Activated CD8-positive, alpha-beta memory T cell treated with anti-CD3 and anti-CD28 coated beads for 1 hour (primary cell): ENCODE measurements at regions not wholly inside any gene's neighbourhood (a gene's known extent, or its start where the extent isn't known, plus 50 kb on each side); places are given as distances from the start of the nearest gene placed in this dataset.

Source experiments
- DNase-seq, 2 donors: peaks; one replicate each; pipeline ENCODE4 v3.0.0-alpha.2; 2020; ENCODE audit warnings: low read depth in 1 of 2; ENCODE audit errors: extremely low read depth in 1 of 2

GRCh38 chr14:97878206-97878605 is 1081.0 kb downstream of the VRK1 start:
- DNase-seq = no peak

DNA sequence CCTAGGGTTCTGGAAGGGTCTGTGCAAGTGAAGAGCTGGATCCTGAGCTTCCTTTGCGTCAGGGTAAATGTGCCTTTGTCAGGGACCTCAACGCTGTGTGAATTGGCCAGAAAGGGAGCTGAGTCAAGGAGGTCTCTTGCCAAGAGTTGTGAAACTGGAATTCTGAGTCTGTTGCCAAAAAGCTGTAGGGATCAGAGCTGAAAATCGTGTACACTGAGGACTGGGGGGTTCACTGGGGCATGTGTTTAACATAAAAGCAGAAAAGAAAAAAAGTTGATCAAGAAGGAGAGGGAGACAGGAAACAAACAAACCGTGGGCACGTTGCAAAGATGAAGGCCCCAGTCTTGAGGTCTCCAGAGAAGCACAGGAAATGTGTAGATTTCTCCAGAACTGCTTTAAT is 1081.5 kb downstream of the VRK1 start:
- no peak for DNase-seq

DNA sequence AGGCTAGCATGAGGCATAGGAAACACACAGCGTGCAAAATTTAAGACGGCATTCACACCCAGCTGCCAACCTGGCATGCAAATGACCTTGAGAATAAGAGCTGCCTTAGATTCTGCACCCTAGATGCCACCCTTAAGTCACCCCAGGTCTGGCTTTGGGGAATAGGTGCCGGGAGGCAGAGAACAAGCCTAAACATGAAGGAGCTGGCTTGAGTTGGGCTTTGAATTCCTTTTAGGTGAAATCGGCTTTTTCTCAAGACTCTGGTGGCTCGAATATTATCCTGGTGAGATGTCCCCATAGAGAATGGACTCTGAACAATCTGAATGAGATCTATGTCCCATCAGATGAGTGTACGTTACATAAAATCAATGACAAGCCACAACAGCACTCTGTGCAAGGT is 1090.5 kb downstream of the VRK1 start:
- no peak for DNase-seq

DNA sequence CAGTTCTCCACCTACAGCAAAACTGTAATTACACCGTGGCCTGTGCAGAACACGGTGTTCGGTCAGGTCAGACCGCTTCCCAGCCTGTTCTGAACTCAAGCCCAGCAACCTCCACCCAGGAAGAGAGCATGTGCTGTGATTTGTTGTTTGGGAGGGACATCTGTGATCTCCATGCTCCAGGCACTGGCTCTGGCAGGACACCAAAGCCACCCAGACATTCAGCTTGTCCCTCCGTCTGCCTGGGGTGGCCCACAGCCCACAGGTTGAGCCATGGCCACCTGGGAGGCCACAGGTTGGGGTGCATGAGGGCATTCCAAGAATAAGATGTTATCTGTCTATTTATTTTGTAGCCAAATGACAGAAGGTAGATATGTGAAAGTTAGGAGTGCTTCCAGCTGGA is 1091.1 kb downstream of the VRK1 start:
- no peak for DNase-seq

- DNase-seq = no peak
Measured at GRCh38 chr14:97891515-97891914, 1094.3 kb downstream of the VRK1 start.

GRCh38 chr14:97894552-97894951 is 1097.4 kb downstream of the VRK1 start:
- DNase-seq = no peak

- DNase-seq = no peak
Measured at GRCh38 chr14:97900196-97900854, 1103.1 kb downstream of the VRK1 start.

GRCh38 chr14:97902630-97903029 is 1105.4 kb downstream of the VRK1 start:
- no peak for DNase-seq

DNA sequence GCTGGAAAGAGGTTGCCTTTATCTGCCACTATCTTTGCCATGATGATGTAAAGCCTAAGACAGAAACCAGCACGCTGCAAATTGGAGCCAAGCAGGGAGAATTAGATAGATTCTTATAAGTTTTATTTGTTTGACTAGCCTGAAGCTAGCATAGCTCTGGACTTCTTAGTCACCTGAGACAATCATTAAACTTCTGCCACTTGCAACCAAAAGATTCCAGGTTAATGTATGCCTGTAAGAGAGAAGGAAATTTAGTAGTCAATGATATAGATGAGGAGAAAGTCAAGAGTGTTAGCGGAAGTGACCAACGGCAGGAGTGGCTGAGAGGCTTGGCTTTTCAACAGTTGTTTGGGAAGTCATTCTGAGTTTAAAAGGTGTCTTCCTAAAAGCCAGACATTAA is 1106.6 kb downstream of the VRK1 start:
- no peak for DNase-seq

DNA sequence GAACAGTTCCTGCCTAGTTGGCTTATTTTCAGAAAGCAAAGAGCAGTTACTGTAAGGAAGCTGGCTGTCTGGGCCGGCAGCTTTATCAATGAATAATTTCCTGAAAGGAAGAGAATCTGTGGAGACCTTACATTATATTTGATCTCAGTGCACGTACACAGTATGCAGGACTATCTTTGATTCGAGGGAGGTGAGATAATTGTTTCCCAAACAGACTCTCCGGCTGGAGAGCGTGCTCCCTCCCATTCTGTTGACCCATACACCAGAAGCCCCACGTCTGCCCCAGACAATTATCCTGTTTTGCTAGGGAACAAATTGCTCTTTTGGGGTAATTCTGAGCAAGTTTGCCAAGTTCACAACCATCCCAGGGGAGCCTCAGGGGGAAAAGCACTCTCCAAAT is 1115.0 kb downstream of the VRK1 start:
- no peak for DNase-seq

DNA sequence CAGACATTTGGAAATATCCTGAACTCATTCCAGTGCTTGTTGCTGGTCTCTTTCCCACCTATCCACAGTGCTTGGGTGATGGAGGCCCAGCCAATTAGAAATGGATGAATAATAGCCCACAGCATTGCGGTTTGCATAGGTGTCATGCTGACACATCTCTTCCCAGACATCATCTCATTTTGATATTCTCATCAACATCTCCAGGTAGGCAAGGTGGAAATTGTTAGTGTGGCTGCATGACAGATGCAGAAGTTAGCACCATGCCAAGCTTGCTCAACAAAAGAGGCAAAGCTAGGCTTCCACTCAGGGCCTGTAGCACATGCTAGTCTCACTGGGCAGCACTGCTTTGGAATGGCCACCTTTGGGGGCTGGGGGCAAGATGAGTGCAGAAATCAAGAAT is 1118.9 kb downstream of the VRK1 start:
- DNase-seq = no peak

- no peak for DNase-seq
Measured at GRCh38 chr14:97916669-97917568, 1119.7 kb downstream of the VRK1 start.

- no peak for DNase-seq
Measured at GRCh38 chr14:97920201-97920600, 1123.0 kb downstream of the VRK1 start.

- no peak for DNase-seq
Measured at GRCh38 chr14:97921296-97921695, 1124.1 kb downstream of the VRK1 start.

DNA sequence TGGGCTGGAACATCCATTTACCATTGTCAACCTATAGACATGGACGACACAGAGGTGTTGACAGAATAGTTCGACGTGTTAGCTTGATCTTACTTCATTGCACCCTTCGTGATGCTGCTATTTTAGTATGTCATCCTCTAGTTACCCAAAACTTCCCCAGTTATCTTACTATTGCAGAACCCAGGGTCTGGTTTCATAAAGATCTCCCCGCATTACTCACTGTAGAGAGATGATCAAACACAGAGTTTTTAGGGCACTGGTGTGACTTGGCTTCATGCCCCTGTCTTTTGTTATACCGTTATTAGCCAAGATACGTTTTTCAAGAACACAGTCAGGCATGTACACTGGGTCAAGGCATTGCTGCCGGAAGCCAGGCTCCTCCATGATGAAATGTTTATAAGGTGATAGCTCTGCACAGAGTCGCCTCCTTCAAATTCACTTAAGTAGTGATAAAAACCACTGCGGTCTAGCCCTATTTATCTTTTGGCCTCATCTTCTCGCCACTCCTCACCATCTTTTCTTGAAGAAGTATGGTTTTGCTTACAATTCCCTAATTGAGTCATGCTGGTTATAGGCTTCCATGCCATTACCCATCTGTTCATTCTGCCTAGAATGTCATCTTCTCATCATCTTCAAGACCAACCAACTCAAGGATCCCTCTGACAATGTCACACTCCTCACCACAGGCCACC is 1127.9 kb downstream of the VRK1 start:
- no peak for DNase-seq

- DNase-seq = no peak
Measured at GRCh38 chr14:97930166-97930565, 1133.0 kb downstream of the VRK1 start.

- DNase-seq = no peak
Measured at GRCh38 chr14:97931273-97931672, 1134.1 kb downstream of the VRK1 start.

GRCh38 chr14:97942921-97943320 is 1145.7 kb downstream of the VRK1 start:
- DNase-seq = no peak

DNA sequence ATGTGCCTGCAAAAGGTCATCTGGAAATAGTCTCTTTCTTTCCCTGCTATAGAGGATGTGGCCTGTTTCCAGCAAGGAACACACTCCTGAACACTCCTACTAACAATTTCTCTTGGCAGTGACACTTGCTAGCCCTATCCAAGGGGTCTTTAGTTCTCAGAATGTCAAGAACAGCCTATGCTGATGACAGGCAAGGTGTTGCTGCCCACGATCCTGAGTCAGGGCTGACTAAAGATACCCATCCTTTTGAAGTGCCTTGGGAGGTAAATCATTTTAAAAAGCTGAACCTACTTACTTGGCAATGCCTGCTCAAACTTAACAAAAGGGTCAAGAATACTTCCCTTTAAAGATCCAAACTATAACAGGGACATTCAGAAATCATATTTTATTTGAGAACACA is 1146.4 kb downstream of the VRK1 start:
- no peak for DNase-seq

DNA sequence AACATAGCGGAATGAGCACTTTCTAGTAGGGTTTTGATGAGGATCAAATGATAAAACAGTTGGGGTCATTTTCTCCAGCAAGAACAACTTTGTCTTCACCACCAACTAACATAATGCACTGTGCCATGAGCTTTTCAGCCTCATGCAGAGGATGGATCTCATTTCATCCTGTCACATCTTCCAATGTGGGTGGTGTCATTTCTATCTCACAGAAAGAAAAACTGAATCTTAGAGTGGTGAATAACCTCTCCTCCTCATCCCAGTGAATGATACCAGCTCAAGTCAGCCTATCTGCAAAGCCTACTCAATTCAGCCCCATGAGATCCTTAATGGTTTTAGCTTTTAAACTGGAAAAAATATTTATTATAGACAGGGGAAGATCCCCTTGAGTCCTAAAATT is 1147.2 kb downstream of the VRK1 start:
- no peak for DNase-seq

GRCh38 chr14:97945631-97946030 is 1148.4 kb downstream of the VRK1 start:
- no peak for DNase-seq

GRCh38 chr14:97946240-97946639 is 1149.1 kb downstream of the VRK1 start:
- no peak for DNase-seq
